HT-29 (cell line): ENCODE measurements at regions not wholly inside any gene's neighbourhood (a gene's known extent, or its start where the extent isn't known, plus 50 kb on each side); places are given as distances from the start of the nearest gene placed in this dataset.

ENCODE experiments used
- DNase-seq: peaks from one replicate; pipeline ENCODE4 v3.0.0-alpha.2; 2015; ENCODE audit warnings: low spot score

DNA sequence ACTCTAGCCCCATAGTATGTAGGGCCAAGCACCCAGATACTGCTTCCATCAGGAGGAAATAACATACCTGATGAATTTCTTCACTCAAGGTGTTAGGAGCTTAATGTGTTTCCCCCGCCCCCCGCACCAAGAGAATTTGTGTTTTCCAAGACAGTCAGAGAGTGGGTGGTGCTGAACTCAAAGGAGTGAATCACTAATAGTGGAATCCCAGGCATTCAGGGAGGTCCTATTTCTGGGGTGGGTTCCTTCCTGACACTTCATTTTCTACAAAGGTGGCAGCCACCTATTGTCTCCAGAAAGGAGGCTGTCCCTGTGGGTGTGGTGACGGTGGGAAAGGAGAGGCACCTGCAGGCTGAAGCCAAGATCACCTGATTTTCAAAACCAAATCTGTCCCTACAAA lies 50.8 kb upstream of the ELF5 start:
- DNase-seq: peak; percentile 91

GRCh38 chr11:34564807-34565241 lies 51.2 kb upstream of the ELF5 start:
- peak; percentile 79 for DNase-seq

DNA sequence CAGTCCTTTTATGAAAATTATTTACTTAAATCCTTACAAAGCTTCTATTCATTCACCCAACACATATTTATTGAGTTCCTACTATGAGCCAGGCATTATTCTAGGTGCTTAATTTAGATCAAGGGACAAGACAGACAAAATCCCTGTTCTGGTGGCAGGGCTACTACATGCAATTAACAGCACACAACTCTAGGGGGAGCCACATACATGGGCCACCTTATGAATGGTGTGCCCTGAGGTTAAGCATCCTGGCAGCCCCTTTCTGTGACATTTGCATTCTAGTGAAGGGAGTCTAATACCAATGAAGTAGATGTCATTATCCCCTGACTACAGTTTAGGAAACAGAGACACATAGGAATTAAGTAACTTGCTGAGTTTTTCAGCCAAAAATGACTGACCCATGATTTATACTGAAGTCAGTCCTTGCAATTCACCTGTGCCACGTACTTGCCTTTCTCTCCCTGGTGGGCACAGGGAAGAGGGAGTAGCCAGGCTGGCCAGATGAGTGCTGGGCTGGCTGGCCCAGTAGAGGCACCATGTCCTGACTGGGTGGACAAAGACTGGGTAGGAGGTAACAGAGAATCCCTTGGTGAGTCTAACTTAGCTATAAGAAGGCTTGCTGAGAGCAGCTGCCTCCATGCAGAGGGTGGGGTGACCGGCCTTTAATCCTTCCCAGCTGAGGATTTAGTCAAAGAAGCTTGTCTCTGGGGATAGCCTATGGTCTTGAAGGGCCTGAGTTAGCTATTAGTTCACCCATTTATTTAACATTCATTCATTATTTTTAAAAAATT lies 52.0 kb upstream of the ELF5 start:
- peak; percentile 70 for DNase-seq

DNA sequence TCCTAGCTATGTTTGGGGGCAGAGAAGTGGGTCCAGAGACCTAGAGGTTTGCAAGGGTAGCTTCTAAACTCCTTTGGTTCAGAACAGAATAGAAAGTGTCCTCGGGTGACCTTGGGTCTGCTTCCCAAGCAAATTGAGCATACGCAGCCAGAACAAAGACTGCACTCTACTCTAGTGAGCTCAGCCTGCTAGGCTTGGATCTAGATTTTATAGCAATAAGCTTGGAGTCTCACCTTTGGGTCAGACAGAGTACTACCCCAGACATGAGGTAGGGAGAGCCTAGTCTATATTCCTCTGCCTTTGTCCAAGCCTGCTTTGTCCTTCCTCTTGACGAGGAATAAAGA lies 52.6 kb upstream of the ELF5 start:
- DNase-seq: no peak

DNA sequence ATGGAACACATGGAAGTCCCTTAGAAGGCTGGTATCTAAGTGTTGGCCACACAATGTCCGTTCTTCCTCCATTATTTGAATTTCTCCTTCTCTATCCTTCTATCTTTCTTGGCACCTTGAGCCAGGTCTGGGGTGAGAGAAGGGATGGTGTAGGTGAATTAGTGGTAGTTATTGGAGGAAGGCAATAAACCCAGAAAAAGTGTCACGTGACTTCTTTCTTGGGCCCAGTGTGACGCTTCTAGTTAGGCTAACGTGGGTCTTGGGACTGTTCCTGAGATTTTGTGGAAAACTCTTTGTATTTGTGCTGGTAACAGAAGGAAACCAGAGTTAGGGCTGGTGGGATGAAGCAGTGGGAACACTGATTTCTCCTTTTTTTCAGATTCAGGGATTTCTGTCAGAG lies 53.1 kb upstream of the ELF5 start:
- DNase-seq: no peak

DNA sequence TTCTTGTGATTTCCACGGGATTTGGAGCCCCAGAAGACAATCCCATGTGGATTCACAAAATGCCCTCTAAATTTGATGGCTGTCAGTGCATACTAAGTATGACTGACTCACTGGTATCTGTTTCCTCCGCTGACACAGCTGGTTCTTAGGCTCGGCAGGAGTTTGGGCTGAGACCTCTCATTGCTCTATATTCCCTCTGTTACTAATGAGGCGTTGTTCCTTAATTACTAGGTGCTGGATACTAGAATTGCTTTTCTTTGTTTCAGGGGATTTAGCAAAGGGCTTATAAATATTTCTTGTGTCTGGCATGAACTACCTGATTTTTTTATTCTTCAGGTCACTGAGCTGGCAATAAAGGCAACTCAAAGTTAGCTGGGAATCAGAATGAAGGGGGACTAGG lies 53.2 kb upstream of the EHF start:
- no peak for DNase-seq

DNA sequence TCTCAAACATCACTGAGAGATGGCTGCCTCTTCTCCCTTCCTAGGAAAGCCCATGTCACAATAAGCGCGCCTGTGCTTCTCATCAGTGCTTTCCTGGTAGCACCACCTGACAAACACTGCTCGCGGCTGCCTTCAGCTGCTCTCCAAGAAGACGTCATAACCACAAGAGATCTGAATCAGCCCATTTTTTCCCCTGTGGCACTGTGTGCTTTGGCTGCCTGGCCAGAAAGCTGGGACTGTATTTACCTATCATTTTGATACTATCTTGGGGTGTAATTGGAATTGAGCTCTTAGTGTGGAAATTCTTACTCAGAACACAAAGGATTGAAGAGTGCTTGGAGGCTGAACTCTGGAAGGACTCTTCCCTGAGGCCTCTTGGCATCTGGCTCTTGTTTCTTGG lies 50.3 kb upstream of the EHF start:
- DNase-seq: peak; percentile 36
